Stimulated activated CD4-positive, alpha-beta T cell treated with anti-CD3 and anti-CD28 coated beads, Interleukin-1b, Interleukin-23, amount 100 ng/mL, for 1 hour (primary cell): ENCODE measurements at regions not wholly inside any gene's neighbourhood (a gene's known extent, or its start where the extent isn't known, plus 50 kb on each side); places are given as distances from the start of the nearest gene placed in this dataset.

ENCODE experiments used
- DNase-seq, 2 donors: peaks; one replicate each; pipeline ENCODE4 v3.0.0-alpha.2; 2020; ENCODE audit warnings: low read depth in 2 of 2

DNA sequence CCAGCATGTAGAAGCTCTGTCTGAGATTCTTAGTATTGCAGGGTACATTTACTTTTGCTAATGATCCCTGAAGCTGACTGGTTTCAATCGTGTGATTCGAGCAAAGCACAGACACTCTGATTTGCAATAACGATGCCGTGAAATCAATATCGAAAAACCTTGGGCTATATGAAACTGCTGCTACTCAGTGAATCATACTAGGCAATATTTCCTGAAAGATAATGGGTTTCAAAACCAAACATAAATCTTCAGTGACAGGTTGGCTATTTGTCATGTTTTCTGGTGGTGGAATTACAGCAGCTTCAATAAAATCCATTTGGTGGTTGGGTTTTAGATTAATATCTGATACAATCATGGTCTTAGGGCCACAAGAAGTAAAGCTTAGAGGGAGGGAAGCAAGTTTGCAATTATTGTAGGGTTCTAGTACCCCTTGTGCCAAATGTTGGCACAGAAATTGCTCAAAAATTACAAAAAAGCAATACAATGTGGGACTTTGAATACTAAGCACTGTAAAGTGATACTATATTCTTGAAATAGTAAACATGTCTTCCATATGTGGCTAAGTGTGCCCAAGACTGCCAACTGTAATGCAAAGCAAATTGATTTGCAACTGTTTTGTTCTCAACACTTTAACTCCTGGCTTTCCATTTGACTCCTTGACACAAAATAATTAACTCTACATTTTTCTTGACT is 112.4 kb upstream of the JAZF1 start:
- no peak for DNase-seq

DNA sequence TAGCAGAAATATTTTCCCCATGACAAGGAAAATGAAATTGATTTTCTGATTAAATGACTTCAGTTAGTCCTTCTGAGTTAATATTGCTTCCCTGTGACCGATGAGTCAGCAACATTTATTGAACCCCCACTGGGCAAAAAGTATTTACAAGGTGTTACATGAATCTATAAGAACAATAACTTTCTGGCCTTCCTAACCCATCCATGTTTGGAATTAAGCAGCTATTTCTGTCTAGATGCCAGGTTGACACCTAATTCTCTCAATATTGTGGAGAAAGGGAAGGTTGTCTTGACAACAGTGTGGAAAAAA is 112.9 kb upstream of the JAZF1 start:
- no peak for DNase-seq

DNA sequence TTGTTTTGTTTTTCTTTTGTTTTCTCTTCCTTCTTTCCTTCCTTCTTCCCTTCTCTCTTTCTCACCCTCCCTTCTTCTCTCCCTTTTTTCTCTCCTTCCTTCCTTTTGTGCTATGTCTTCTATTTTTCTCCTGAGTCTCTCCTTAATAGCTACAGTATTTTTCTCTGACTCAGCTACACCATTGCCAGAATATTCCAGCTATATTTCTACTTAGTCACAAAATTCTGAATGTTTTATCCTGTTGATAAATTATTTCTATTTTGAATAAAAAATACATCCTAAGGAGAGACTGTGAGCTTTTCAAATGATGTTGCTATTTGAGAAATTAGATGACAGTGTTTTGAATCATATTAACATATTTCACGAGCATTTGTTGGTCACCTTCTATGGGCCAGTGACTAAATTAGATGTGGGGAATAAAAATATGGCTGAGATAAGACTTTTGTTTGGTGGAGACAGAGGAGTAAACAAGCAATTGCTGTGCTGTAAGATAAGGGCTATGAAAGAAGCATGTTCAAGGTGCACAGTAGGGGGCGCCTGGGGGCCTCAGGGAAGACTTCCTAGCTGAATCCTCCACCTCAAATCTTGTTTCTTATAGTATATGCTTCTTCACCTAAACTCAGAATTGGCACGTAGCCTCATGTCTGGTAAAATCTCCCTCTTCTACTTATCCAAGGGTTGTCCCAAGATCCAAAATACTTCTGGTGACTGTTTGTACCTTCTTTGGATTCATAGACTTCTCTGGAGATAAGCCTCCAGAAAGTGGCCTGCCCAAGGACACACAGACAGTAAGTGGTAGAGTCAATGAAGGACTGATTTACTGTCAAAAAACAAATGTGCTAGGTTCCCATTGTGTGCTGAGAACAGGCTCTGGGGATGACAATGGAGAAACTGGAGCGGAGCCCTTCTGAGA is 115.5 kb upstream of the CREB5 start:
- peak in 1 of 2 donors; percentile 34 for DNase-seq

DNA sequence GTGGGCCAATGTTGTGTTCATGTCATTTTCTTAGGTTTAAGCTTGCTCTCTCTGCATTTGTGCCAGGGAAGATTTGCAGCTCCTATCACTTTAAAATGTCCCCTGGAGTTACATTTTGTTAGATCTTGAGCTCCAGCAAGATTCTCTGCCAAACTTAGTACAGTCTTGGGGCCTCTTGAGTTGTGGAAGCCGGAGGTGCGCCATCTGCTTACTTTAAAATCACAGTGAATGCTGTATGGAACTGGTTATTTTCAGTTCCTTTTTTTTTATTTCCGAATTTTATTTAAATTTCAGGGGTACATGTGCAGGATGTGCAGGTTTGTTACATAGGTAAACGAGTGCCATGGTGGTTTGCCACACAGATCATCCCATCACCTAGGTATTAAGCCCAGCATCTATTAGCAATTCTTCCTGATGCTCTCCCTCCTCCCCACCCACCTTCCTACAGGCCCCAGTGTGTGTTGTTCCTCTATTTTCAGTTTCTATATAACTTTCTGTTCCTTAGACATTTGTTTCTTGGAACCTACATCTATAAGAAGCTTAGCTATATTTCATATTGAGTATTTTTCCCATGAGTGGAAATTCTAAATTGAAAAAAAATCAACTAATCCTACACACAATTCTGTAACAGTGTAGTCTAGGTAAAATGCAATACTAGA is 114.4 kb upstream of the CREB5 start:
- no peak for DNase-seq

DNA sequence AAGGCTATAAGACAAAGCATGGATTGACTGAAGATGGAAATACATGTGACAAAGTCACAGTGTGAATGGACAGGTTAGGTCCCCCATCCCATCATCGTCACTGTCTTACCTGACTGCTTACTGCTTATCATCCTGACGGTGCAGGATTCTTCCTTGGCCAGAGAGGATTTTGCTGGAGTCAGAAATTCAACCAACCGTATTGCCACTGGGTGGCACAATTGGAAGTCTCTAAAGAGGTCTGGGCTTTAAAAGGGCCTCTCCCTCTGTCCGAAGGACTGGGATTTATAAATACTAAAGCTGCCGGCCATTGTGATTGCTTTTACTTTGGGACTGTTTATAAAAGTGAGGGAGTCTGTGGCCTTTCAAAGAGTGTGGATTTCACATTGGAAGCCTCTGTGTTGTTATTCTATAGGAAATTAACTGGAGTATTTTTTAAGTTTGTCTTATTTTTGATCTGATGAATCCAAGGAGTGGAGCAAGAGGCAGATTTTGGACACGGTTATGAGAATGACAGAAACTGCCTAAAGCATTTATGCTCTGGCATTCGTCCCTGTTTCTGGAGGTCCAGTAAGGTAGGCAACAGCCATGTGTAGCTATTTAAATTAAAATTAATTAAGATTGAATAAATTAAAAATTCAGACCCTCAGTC is 113.3 kb upstream of the CREB5 start:
- DNase-seq = no peak

DNA sequence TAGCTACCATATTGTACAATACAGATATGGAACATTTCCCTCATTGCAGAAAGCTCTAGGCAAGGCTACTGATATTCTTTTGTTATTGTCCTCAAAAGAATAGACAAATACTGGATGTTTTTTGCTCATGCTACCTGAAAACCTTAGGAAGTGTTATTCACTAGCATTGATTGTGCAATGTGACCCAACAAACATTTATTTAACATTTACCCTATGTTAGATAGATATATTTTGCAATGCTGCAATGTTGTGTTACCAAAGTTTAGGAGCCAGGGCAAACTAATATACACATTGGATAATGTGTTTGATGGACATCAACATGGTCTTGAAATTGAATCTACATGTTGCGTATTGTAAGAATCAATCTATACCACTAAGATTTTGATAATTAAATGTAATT is 112.8 kb upstream of the CREB5 start:
- DNase-seq = no peak

DNA sequence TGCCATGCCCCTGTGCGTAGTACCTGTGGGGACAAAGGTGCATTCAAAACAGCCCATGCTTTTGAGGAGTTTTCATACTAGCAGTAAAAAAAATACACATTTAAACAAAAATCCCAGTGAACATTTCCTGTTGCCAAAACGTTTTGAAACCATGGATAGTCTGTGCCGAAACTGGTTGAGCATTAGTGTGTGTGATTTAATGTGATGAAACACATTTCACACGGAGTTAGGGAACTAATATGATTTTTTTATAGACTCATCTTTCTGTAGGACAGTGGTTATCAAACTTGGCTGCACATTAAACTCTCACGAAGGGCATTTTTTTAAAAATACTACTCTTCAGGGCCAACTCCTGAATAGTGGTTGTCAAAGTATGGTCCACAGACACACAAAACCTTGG is 111.8 kb upstream of the CREB5 start:
- DNase-seq = no peak

DNA sequence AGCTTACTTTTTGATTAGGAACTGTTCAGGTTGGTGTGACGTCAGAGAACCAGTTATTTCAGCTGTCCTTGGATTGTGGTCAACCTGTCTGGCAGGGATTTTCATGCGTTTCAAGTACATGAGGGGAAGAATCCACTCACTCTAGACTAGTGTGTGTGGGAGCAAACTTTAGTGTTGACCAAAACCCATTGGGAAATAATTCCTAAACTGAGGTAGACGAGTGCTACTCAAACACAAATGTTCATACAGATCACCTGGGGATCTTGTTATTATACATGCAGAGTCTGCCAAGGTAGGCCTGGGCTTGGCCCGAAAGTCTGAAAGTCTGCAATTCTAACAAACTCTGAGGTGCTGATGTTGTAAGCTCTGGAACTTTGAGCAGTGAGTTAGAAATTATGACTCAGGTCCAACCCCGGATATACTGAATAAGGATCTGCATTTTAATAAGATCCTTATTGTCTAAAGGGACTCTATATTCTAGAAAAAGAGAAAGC is 111.1 kb upstream of the CREB5 start:
- DNase-seq = no peak

DNA sequence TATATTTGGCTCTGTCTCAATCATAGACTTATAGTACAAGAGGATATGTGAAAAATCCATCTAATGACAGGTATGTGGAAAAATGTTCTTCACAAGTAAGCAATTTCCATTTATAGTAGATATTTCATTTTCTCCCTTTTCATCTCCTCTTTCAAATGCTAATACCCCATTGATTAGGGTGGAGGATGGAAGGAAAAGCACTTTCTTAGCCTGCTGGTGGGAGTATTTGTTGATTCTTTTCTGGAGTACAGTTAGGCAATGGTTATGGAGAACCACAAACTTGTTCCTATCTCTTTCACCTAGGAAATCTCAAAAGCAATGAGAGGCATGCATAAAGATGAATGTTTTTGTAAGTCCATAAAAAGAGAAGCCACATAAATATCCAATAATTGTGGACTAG is 108.0 kb upstream of the CREB5 start:
- DNase-seq = no peak

DNA sequence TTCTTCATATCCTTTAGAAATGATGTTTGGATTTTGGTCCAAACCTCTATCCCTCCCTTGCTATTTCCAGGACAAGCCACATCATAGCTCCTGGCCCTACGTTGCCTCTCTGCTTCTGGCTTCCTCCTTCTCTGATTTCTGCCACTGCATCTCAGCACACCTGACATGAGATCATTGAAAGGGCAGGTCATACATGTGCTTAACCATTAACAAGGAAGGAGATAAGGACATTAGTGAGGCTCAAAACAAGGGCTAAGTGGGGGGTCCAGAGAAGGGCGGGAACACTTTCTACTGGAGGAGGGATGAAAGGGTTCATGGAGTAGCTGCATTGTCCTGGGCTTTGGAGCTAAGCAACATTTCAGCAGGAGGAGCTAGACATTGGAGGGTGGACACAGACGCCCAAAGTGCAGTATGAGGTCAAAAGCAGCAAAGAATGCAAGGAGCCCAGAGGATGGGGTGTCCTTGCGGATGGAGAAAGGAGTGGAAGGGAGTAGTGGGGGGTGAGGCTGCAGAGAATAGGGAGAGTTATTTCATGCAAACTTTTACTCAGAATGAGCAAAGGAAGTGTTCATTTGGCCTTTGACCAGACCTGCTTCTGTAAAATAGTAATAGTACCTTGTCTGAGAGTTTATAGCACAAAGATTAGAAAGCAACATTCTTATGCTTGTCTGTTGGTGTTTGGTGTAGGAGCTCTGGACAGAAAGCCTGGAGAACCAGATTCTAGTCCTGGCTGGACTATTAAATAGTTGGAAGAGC is 102.4 kb upstream of the CREB5 start:
- DNase-seq = no peak

DNA sequence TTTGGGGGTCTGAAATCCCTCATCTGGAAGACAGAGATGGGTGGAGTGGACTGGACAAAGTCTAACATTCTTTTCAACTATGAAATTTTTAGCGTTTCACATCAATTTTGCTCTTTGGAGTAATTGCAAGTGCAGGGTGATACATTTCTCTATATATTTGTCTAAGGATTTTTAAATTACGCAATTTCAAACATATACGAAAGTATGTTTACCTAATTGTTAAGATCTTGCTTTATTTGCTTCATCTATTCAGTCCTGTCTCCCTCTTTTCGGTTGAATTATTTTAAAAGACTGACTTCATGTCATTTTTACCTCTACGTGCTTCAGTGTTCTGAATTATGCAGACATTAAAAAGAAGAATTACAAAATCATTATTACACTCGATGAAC is 101.9 kb upstream of the CREB5 start:
- DNase-seq = no peak

DNA sequence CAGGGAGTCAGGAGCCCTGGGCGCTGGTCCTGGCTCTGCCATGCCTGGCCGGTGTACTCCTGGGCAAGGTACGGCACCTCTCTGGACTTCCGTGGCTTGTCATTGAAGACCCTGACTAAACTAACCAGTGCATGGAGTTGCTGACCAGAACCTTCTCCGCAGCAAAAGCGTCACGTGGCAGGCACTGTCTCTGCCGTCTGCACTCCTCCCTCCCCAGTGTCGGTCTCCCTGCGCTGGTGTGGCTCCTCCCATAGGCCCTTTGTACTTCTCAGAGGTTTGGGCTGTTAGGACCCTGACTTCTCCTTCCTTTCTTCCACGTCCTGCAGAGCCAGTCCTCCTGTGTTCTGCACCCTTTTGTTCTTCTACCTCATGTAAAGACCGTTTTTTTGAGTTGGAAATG is 100.6 kb upstream of the CREB5 start:
- DNase-seq = no peak

DNA sequence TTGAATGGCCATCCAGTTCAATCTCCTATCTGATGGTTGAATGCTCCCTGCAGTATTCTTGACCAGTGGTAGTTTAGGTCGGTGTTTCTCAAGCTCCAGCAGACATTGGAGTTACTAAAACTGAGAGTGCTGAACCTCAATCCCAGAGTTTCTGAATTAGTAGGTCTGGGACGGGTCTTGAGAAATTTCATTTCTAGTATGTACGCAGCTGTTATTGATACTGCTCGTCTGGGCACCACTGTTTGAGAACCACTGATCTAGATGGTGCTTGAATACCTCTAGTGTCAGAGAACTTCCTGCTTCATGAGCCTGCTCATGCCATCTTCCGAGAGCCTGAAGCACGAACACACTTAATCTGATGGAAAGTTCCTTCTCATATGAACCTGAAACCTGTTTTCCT is 99.4 kb upstream of the CREB5 start:
- no peak for DNase-seq

DNA sequence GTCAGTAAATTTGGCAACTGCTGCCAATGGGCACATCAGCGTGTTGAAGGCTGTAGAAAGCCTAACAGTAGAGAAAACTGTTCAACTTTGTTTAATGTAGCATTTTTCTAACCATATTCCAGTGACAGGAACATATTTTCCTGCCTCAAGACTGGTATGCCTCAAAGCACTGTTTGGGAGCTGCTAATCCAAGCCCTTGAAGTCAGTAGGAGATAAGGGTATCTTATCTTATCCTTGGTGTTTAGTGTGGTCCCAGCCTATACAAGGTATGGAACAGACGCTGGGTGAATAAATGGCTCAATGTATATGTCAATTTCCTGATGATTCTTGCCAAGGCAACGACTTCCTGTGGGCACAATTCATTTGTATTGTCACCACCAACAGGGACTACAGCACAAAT is 97.5 kb upstream of the CREB5 start:
- no peak for DNase-seq

DNA sequence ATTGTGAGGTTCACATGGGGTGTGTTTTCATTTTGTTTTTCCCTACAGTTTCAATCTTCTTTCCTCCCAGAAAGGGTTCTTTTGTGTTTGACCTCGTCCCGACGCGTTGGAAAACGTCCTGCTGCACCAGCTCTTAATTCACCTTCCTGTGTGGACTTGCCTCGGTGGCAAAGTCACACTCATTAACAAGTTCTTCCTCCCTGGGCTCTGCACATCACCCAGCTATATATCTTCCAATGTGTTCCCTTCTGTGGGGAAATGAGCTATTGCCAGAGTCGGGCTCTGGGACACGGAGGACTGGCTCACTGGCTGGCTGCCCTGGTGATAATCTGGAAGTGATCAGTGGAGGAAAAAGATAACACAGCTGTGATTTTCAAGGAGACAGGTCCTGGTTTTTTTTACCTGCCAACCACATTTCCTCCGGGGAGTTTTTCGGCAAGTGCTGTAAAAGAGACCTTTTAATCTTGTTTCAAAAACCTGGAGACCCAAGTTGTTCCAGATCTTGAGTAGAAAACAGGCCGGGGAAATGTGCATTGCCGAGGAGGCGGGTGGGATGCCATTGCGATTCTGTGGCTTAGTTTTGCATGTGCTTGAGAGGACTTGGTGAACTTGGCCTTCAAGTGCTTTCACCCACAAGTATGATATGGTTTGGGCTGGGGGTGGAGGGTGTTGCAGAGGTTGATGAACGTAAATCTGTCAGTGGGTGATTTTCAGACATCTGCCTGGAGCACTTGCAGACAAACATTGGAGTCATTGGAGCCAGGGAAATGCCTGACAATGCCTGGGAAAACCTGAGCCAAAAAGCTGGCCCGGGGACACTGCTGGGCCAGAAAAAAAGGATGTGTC is 96.5 kb upstream of the CREB5 start:
- DNase-seq = no peak

DNA sequence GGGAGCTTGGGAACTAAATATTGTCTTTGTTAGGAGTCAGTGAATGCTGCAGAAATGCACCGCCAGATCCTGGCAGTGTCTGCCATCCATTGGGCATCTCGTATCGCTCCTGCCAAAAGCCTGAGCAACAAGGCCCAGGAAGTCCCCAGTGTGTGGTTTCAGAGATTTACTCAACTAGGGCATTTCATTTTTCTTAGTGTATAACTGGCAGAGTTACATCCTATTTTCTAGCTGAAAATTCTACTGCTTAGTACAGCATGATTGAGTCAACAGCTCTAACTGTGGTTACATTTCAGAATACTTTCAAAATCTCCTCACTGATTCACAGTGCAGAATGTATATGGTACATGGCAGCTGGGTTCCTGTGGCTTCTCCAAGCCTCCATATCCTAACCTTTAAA is 95.8 kb upstream of the CREB5 start:
- no peak for DNase-seq

DNA sequence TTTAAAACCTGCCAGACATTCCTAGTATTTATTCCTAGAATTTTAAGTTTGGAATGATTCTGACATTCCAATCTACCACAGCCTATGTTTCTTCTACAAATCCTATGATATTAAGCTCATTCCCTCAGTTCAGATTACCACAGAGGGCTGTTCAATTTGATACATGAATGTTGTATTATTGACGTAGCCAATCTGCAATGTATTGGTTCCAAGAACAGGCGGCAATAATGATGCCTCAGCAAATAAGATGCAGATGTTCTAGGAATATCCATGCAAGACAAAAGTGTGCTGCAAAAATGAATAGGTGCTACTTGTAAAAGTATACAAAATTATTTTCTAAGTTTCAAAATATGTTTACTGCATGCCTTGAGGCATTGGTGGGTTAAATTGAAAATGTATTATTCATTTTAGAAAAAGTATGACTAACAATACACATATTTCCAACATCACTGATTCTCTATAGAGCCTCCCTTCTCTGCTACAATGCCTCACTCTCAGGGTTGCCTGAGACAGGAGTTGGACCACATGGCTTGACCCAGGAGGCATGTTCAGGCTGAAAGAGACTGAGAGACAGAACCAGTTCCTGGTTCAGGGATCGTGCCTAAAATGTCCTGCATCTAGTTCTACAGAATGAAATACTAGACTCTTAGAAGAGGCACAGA is 94.1 kb upstream of the CREB5 start:
- no peak for DNase-seq

DNA sequence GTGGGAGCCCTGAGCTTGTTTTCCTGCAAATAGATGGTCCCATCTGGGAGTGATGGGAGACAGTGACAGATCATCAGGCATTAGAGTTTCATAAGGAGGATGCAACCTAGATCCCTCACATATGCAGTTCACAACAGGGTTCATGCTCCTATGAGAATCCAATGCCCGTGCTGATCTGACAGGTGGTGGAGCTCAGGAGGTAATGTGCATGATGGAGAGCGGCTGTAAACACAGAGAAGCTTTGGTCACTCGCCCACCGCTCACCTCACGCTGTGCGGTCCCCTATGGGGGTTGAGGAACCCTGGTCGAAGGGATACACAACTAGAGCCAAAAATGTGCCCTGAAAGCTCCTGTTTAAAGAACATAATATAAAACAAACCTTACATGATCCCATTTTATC is 88.5 kb upstream of the CREB5 start:
- no peak for DNase-seq

DNA sequence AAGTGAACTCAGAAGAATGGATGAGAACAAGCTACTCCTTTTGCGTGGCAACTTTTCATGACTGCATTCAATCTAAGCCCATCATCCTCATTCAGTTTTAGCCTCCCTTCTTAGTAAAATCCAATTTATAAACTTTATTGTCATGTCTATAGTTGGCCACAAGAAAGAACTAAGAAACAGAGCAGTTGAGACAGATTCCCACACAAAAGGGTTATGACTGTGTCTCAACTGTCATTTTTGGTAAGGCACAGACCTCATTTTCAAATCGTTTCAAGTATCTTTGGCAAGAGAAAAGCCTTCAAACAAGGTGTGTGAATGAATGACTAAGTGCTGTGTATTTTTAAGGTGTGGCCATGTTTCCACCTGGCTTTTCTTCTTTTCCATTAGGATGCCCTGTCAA is 84.2 kb upstream of the CREB5 start:
- DNase-seq = no peak
